Skeletal muscle satellite cell (primary cell): ENCODE measurements at regions not wholly inside any gene's neighbourhood (a gene's known extent, or its start where the extent isn't known, plus 50 kb on each side); places are given as distances from the start of the nearest gene placed in this dataset.
"Not testable (repeated sequence)": the region's sequence is repeated elsewhere in the genome, so short reads cannot be mapped to it uniquely, and the experiment has no call there.

Experiments used
- H3K27me3 ChIP-seq: 2 replicates; pipeline ENCODE4 v1.7.0; 2013; ENCODE audit warnings: low read length; ENCODE audit not compliant: control insufficient read depth, insufficient read depth
- H3K36me3 ChIP-seq: 2 replicates; pipeline ENCODE4 v1.7.0; 2013; ENCODE audit warnings: mild to moderate bottlenecking, control low read depth, low read length; ENCODE audit not compliant: insufficient read depth
- H3K4me1 ChIP-seq: 2 replicates; pipeline ENCODE4 v1.7.0; 2013; ENCODE audit warnings: low read length; ENCODE audit not compliant: control insufficient read depth, insufficient read depth
- H3K4me2 ChIP-seq: 2 replicates; pipeline ENCODE4 v1.7.0; 2013; ENCODE audit warnings: mild to moderate bottlenecking, low read length
- H3K4me3 ChIP-seq: 2 replicates; pipeline ENCODE4 v1.7.0; 2013; ENCODE audit warnings: low read length
- H3K9ac ChIP-seq: 2 replicates; pipeline ENCODE4 v1.7.0; 2013; ENCODE audit warnings: mild to moderate bottlenecking, low read depth, low read length, moderate library complexity
- H3K9me3 ChIP-seq: replicated peaks from 2 replicates; pipeline ENCODE4 v1.7.0; 2013; ENCODE audit warnings: mild to moderate bottlenecking, control low read depth, low read length

GRCh38 chr13:50459046-50459445 lies 384.4 kb downstream of the DLEU7 start:
- H3K9me3 ChIP-seq = no peaks in the 10 kb centered on the region
- H3K9ac ChIP-seq = no peak overlapping the region
- H3K4me3 ChIP-seq = no peak overlapping the region
- no peaks in the 10 kb centered on the region for H3K27me3 ChIP-seq
- peaks cover 4% of the 10 kb centered on the region for H3K4me1 ChIP-seq
- no peak overlapping the region for H3K4me2 ChIP-seq
- no peaks in the 10 kb centered on the region for H3K36me3 ChIP-seq

GRCh38 chr13:50459658-50460057 lies 383.8 kb downstream of the DLEU7 start:
- Histone ChIP-seq H3K36me3 (no peaks in the 10 kb centered on the region), H3K27me3 (no peaks in the 10 kb centered on the region), H3K9ac (no peak overlapping the region), H3K4me3 (no peak overlapping the region), H3K4me2 (no peak overlapping the region), H3K9me3 (no peaks in the 10 kb centered on the region), H3K4me1 (peaks cover 4% of the 10 kb centered on the region)

- Histone ChIP-seq H3K4me3 (no peak overlapping the region), H3K36me3 (no peaks in the 10 kb centered on the region), H3K27me3 (no peaks in the 10 kb centered on the region), H3K9ac (no peak overlapping the region), H3K4me1 (peaks cover 4% of the 10 kb centered on the region), H3K9me3 (no peaks in the 10 kb centered on the region), H3K4me2 (no peak overlapping the region)
Measured at GRCh38 chr13:50460358-50460757, 383.1 kb downstream of the DLEU7 start.

- peaks cover 4% of the 10 kb centered on the region for H3K4me1 ChIP-seq
- no peaks in the 10 kb centered on the region for H3K9me3 ChIP-seq
- no peaks in the 10 kb centered on the region for H3K36me3 ChIP-seq
- H3K4me2 ChIP-seq = no peak overlapping the region
- H3K27me3 ChIP-seq = peaks cover under 1% of the 10 kb centered on the region
- H3K9ac ChIP-seq = no peak overlapping the region
- H3K4me3 ChIP-seq = no peak overlapping the region
Measured at GRCh38 chr13:50461189-50461588, 382.3 kb downstream of the DLEU7 start.

- H3K4me1 ChIP-seq = peaks cover 4% of the 10 kb centered on the region
- H3K4me2 ChIP-seq = no peak overlapping the region
- no peaks in the 10 kb centered on the region for H3K36me3 ChIP-seq
- no peaks in the 10 kb centered on the region for H3K9me3 ChIP-seq
- H3K27me3 ChIP-seq = peaks cover 14% of the 10 kb centered on the region
- H3K9ac ChIP-seq = no peak overlapping the region
- no peak overlapping the region for H3K4me3 ChIP-seq
Measured at GRCh38 chr13:50463719-50464118, 379.8 kb downstream of the DLEU7 start.

GRCh38 chr13:50464349-50465251 lies 378.9 kb downstream of the DLEU7 start:
- Histone ChIP-seq H3K4me2 (no peak overlapping the region), H3K4me1 (no peaks in the 10 kb centered on the region), H3K27me3 (peaks cover 14% of the 10 kb centered on the region), H3K4me3 (no peak overlapping the region), H3K36me3 (no peaks in the 10 kb centered on the region), H3K9ac (no peak overlapping the region), H3K9me3 (no peaks in the 10 kb centered on the region)

GRCh38 chr13:50466456-50466855 lies 377.0 kb downstream of the DLEU7 start:
- Histone ChIP-seq H3K36me3 (no peaks in the 10 kb centered on the region), H3K9me3 (no peaks in the 10 kb centered on the region), H3K4me1 (no peaks in the 10 kb centered on the region), H3K4me2 (no peak overlapping the region), H3K4me3 (no peak overlapping the region), H3K27me3 (peaks cover 14% of the 10 kb centered on the region), H3K9ac (no peak overlapping the region)

- no peak overlapping the region for H3K9ac ChIP-seq
- no peak overlapping the region for H3K4me2 ChIP-seq
- no peaks in the 10 kb centered on the region for H3K36me3 ChIP-seq
- H3K27me3 ChIP-seq = peaks cover 14% of the 10 kb centered on the region
- no peaks in the 10 kb centered on the region for H3K9me3 ChIP-seq
- H3K4me1 ChIP-seq = no peaks in the 10 kb centered on the region
- H3K4me3 ChIP-seq = no peak overlapping the region
Measured at GRCh38 chr13:50467156-50468110, 376.1 kb downstream of the DLEU7 start.

GRCh38 chr13:50468849-50469669 lies 374.4 kb downstream of the DLEU7 start:
- no peak overlapping the region for H3K9ac ChIP-seq
- no peaks in the 10 kb centered on the region for H3K9me3 ChIP-seq
- H3K27me3 ChIP-seq = peaks cover 14% of the 10 kb centered on the region
- no peaks in the 10 kb centered on the region for H3K4me1 ChIP-seq
- H3K36me3 ChIP-seq = no peaks in the 10 kb centered on the region
- no peak overlapping the region for H3K4me2 ChIP-seq
- H3K4me3 ChIP-seq = no peak overlapping the region

- not testable (repeated sequence) for H3K4me2 ChIP-seq, H3K27me3 ChIP-seq, H3K36me3 ChIP-seq, H3K9ac ChIP-seq, H3K9me3 ChIP-seq, H3K4me3 ChIP-seq, H3K4me1 ChIP-seq
Measured at GRCh38 chr13:50473050-50473449, 370.4 kb downstream of the DLEU7 start.
